Heart right ventricle (tissue), 16 donors: ENCODE measurements at regions not wholly inside any gene's neighbourhood (a gene's known extent, or its start where the extent isn't known, plus 50 kb on each side); places are given as distances from the start of the nearest gene placed in this dataset.

Experiments used
- ATAC-seq, 8 donors: fragments of 200-7000 bp; cut with Tn5 transposase; one replicate each; pipeline ENCODE4 v1.9.1; 2020; ENCODE audit warnings: mild to moderate bottlenecking in 8 of 8, moderate library complexity in 8 of 8, moderate number of reproducible peaks in 1 of 8
- DNase-seq, 2 donors: peaks; one replicate each; pipeline ENCODE4 v3.0.0-alpha.2; 2020
- H3K27ac ChIP-seq, 10 donors: fragments of 200-600 bp; sonication (generic) in 2 of 10; one replicate each; pipeline versions ENCODE4 v1.5.0 to v1.8.0; 2020 to 2022; ENCODE audit warnings: mild to moderate bottlenecking in 3 of 10
- H3K27me3 ChIP-seq, 7 donors: fragments of 200-600 bp; one replicate each; pipeline ENCODE4 v1.8.0; 2021 to 2022; ENCODE audit warnings: mild to moderate bottlenecking in 2 of 7
- H3K36me3 ChIP-seq, 9 donors: fragments of 200-600 bp; sonication (generic) in 1 of 9; one replicate each; pipeline versions ENCODE4 v1.5.0 to v1.8.0; 2020 to 2022; ENCODE audit warnings: mild to moderate bottlenecking in 2 of 9
- H3K4me1 ChIP-seq, 9 donors: fragments of 200-600 bp; sonication (generic) in 1 of 9; one replicate each; pipeline versions ENCODE4 v1.5.0 to v1.8.0; 2020 to 2022; ENCODE audit warnings: mild to moderate bottlenecking in 4 of 9
- H3K4me3 ChIP-seq, 10 donors: fragments of 200-600 bp; sonication (generic) in 2 of 10; one replicate each; pipeline versions ENCODE4 v1.5.0 to v1.8.0; 2020 to 2022; ENCODE audit warnings: mild to moderate bottlenecking in 7 of 10, moderate library complexity in 2 of 10
- H3K9me3 ChIP-seq, 11 donors: fragments of 200-600 bp in 10 of 11; sonication (generic) in 2 of 11; one replicate each; pipeline versions ENCODE4 v1.5.0 to v1.8.0; 2013 to 2022; ENCODE audit warnings: mild to moderate bottlenecking in 2 of 11, control low read depth in 1 of 11, moderate library complexity in 1 of 11
- CTCF ChIP-seq, 9 donors: fragments of 200-600 bp; sonication (generic) in 2 of 9; IDR thresholded peaks; one replicate each; pipeline versions ENCODE4 v1.5.0 to v1.8.0; 2021 to 2022; ENCODE audit warnings: antibody characterized with exemption in 9 of 9, mild to moderate bottlenecking in 5 of 9, moderate library complexity in 1 of 9
- WGBS, 2 donors: extraction: QIAGEN DNeasy Blood & Tissue Kit; methylation state at CpG; one replicate each; pipeline ENCODE4 v1.1.7; 2013; ENCODE audit warnings: inconsistent platforms in 1 of 2; 5-methylcytosine and 5-hydroxymethylcytosine counted together
- intact Hi-C, 10 donors: fragments of 100-400 bp; cut with DNase I; formaldehyde crosslinking; loops; one replicate each; pipeline versions ENCODE4 v1.11.1 to v1.14.2; 2022
- donor health status: Arrhythmogenic right ventricular cardiomyopathy.
- donor health status: ischemic (EF 13 %, LVEDD 7.1; RV severe dilation, severe dysfunction).
- donor health status: healthy with polysubstance abuse.
- donor health status: DM: no; HTN: yes; CAD: no.
- donor health status: DM: no; HTN: no; CAD: no.
- donor health status: ischemic (EF 25% LVEDD 6.9; RV normal size, moderate dysfunction).
- donor health status: ischemic (EF 25% LVEDD 5.7; RV mildly dilated, moderate dysfunction).
- donor health status: healthy.
- donor health status: DM: yes; HTN: yes; CAD: no.
- donor health status: Ischemic cardiomyopathy.
- donor health status: ischemic (EF 35%, LVEDD 5.7; RV mildly dilated, moderate dysfunction).
- donor health status: nonischemic (EF 11% LVEDD 7.7; RV severe dilation, severe dysfunction).
- donor health status: DM: yes; HTN: yes; CAD: no.
- donor health status: PGD.
- donor health status: ischemic (EF 29% LVEDD 5.4; RV normal size, mild dysfunction).
- donor health status: nonischemic (EF 23%, LVEDD 6.1; RV moderate dilation, normal function).

GRCh38 chr17:72345088-72345487, 224.3 kb downstream of the SOX9 start:
- intact Hi-C loops = no loop called here

GRCh38 chr17:72345536-72345935, 224.7 kb downstream of the SOX9 start:
- WGBS, 2 donors = 90 to 91% methylated on average over 5 of the region's 5 CpGs
- TF ChIP-seq CTCF (IDR thresholded peaks at IDR 0.05) = no peak
- Histone ChIP-seq H3K27ac (no peak overlapping the region), H3K4me3 (no peak overlapping the region), H3K9me3 (no peaks in the 10 kb centered on the region), H3K4me1 (peaks cover 0 to 14% (median 0%) of the 10 kb centered on the region in 9 donors), H3K27me3 (peaks cover 0 to 54% (median 21%) of the 10 kb centered on the region in 7 donors), H3K36me3 (no peaks in the 10 kb centered on the region)
- intact Hi-C loops = no loop called here
- DNase-seq = no peak
- no peak for ATAC-seq

More at GRCh38 chr17:72345088-72345487, 224.3 kb downstream of the SOX9 start:
- peaks cover 0 to 14% (median 0%) of the 10 kb centered on the region in 9 donors for H3K4me1 ChIP-seq
- peaks cover 0 to 55% (median 21%) of the 10 kb centered on the region in 7 donors for H3K27me3 ChIP-seq
- H3K27ac ChIP-seq = no peak overlapping the region
- no peak overlapping the region for H3K4me3 ChIP-seq
- no peak for TF ChIP-seq CTCF (IDR thresholded peaks at IDR 0.05)
- no peak for ATAC-seq
- no peaks in the 10 kb centered on the region for H3K9me3 ChIP-seq
- WGBS, 2 donors = 65 to 71% methylated on average over 3 of the region's 3 CpGs
- no peak for DNase-seq
- H3K36me3 ChIP-seq = no peaks in the 10 kb centered on the region

GRCh38 chr17:72346306-72346705, 225.5 kb downstream of the SOX9 start:
- DNase-seq = no peak
- Histone ChIP-seq H3K4me3 (no peak overlapping the region), H3K36me3 (no peaks in the 10 kb centered on the region), H3K9me3 (no peaks in the 10 kb centered on the region), H3K27me3 (peaks cover 0 to 54% (median 22%) of the 10 kb centered on the region in 7 donors), H3K4me1 (peaks cover 0 to 14% (median 0%) of the 10 kb centered on the region in 9 donors), H3K27ac (no peak overlapping the region)
- intact Hi-C loops = no loop called here
- no peak for ATAC-seq
- TF ChIP-seq CTCF (IDR thresholded peaks at IDR 0.05) = no peak
- 73 to 78% methylated on average over 5 of the region's 5 CpGs for WGBS, 2 donors

GRCh38 chr17:72349011-72349410, 228.2 kb downstream of the SOX9 start:
- Histone ChIP-seq H3K36me3 (no peaks in the 10 kb centered on the region), H3K27ac (no peak overlapping the region), H3K9me3 (peaks cover 0 to under 1% (median 0%) of the 10 kb centered on the region in 11 donors), H3K4me3 (no peak overlapping the region), H3K4me1 (no peaks in the 10 kb centered on the region), H3K27me3 (peaks cover 0 to 57% (median 28%) of the 10 kb centered on the region in 7 donors)
- no peak for TF ChIP-seq CTCF (IDR thresholded peaks at IDR 0.05)
- 79 to 95% methylated on average over 4 of the region's 4 CpGs for WGBS, 2 donors
- intact Hi-C loops = no loop called here
- no peak for DNase-seq
- no peak for ATAC-seq
